T-cell (primary cell): ENCODE measurements at regions not wholly inside any gene's neighbourhood (a gene's known extent, or its start where the extent isn't known, plus 50 kb on each side); places are given as distances from the start of the nearest gene placed in this dataset.

Experiments
- ATAC-seq, 4 experiments: fragments of 200-7000 bp in 3 of 4; fragments of 150-1000 bp in 1 of 4; cut with Tn5 transposase; replicated peaks in 1 of 4; 1 replicate in 3 of 4; 2 replicates in 1 of 4; pipeline ENCODE4 v1.10.0; 2021; ENCODE audit warnings: moderate library complexity in 3 of 4, mild to moderate bottlenecking in 2 of 4, moderate number of reproducible peaks in 1 of 4
- CTCF ChIA-PET, 2 donors: fragments of 300-600 bp; sonication (Branson Sonifier 250); formaldehyde crosslinking; loops; one replicate each; lab custom pipeline; 2022; ENCODE audit warnings: antibody characterized with exemption in 2 of 2; lab: Charles Lee
- POLR2A ChIA-PET, 2 donors: fragments of 300-600 bp; sonication (Branson Sonifier 250); formaldehyde crosslinking; loops; one replicate each; lab custom pipeline; 2022; ENCODE audit warnings: antibody characterized with exemption in 2 of 2; lab: Charles Lee
- DNase-seq, 35 experiments: peaks; one replicate each; pipeline versions ENCODE4 v3.0.0 to v3.0.0-alpha.2; 2013 to 2023
- H3K27ac ChIP-seq: one replicate; pipeline ENCODE4 v1.5.1; 2013; ENCODE audit warnings: low read length
- H3K27me3 ChIP-seq, 2 experiments: replicated peaks in 1 of 2; 1 replicate in 1 of 2; 2 replicates in 1 of 2; pipeline versions ENCODE4 v1.6.1 to v1.7.0; 2013; ENCODE audit warnings: low read length in 1 of 2, mixed read lengths in 1 of 2; ENCODE audit not compliant: control insufficient read depth in 2 of 2, insufficient read depth in 2 of 2; ENCODE audit errors: extremely low read depth in 1 of 2
- H3K36me3 ChIP-seq, 2 donors: 1 replicate in 1 of 2; 2 replicates in 1 of 2; pipeline versions ENCODE4 v1.6.1 to v1.7.0; 2013; ENCODE audit warnings: low read length in 1 of 2; ENCODE audit not compliant: control insufficient read depth in 2 of 2, insufficient read depth in 1 of 2; ENCODE audit errors: extremely low read depth in 1 of 2
- H3K4me1 ChIP-seq, 2 experiments: 1 replicate in 1 of 2; 2 replicates in 1 of 2; pipeline versions ENCODE4 v1.6.1 to v1.7.0; 2013; ENCODE audit warnings: low read length in 2 of 2, mixed read lengths in 1 of 2; ENCODE audit not compliant: insufficient read depth in 2 of 2, control insufficient read depth in 1 of 2; ENCODE audit errors: extremely low read depth in 1 of 2
- H3K4me3 ChIP-seq, 2 donors: 1 replicate in 1 of 2; 2 replicates in 1 of 2; pipeline versions ENCODE4 v1.5.1 to v1.7.0; 2013; ENCODE audit warnings: mild to moderate bottlenecking in 2 of 2, low read length in 1 of 2, moderate library complexity in 1 of 2; ENCODE audit not compliant: control insufficient read depth in 1 of 2; ENCODE audit errors: extremely low read depth in 1 of 2
- H3K9me3 ChIP-seq: 2 replicates; pipeline ENCODE4 v1.7.0; 2013
- H3K27ac Mint-ChIP-seq, 2 donors: one replicate each; pipeline ENCODE4 v1.8.0; 2020 to 2021; ENCODE audit warnings: mild to moderate bottlenecking in 2 of 2, mixed read lengths in 2 of 2
- H3K27me3 Mint-ChIP-seq, 2 donors: one replicate each; pipeline ENCODE4 v1.8.0; 2021 to 2022; ENCODE audit warnings: mixed read lengths in 2 of 2
- H3K36me3 Mint-ChIP-seq: one replicate; pipeline ENCODE4 v1.8.0; 2021; ENCODE audit warnings: mixed read lengths
- H3K4me1 Mint-ChIP-seq, 3 donors: one replicate each; pipeline ENCODE4 v1.8.0; 2020 to 2022; ENCODE audit warnings: mixed read lengths in 3 of 3, mild to moderate bottlenecking in 1 of 3
- H3K4me3 Mint-ChIP-seq, 3 donors: one replicate each; pipeline ENCODE4 v1.8.0; 2020 to 2022; ENCODE audit warnings: mild to moderate bottlenecking in 3 of 3, mixed read lengths in 3 of 3, moderate library complexity in 3 of 3
- H3K9me3 Mint-ChIP-seq, 3 donors: one replicate each; pipeline ENCODE4 v1.8.0; 2020 to 2022; ENCODE audit warnings: mixed read lengths in 3 of 3
- WGBS: methylation state at CpG from one replicate; pipeline ENCODE4 v1.1.5; 2013; ENCODE audit warnings: missing lambda C conversion rate; ENCODE audit not compliant: insufficient coverage; 5-methylcytosine and 5-hydroxymethylcytosine counted together

DNA sequence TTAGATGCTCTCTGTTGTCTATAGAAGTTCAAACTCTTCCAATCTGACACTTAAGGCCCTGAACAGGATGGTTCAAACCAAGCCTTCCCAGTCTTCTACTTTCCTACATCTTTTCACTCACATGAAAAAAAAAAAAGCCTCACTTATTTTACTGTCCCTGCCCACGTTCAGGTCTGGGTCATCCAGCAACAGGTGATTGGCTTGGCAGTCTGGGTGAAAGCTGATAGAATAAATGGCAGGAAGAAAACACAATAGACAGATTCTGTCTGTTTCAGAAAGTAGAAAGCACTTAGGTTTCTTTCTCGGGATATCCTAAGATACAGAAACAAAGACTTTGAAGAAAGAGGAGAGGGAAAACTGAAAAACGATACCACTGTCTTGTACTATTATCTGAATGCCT is 61.8 kb upstream of the HSF2 start:
- Mint-ChIP-seq H3K4me3 (no peak overlapping the region), H3K27me3 (peaks cover 3 to 13% of the 10 kb centered on the region in 2 donors), H3K9me3 (no peaks in the 10 kb centered on the region), H3K4me1 (no peaks in the 10 kb centered on the region), H3K36me3 (no peaks in the 10 kb centered on the region), H3K27ac (no peak overlapping the region)
- ChIA-PET CTCF (no interaction called here), POLR2A (interaction anchor here in 1 of 2 donors (0.6 kb wide), 1 partner anchor 247 kb away, joined by 3 read pairs; no protein-coding TSS in a partner anchor)
- no peak for ATAC-seq
- Histone ChIP-seq H3K27ac (no peak overlapping the region), H3K36me3 (no peaks in the 10 kb centered on the region), H3K27me3 (peaks cover 0 to 2% of the 10 kb centered on the region in 2 experiments), H3K9me3 (no peaks in the 10 kb centered on the region), H3K4me3 (no peak overlapping the region), H3K4me1 (no peaks in the 10 kb centered on the region)
- no peak for DNase-seq
- WGBS, result no CpG with 5 or more reads among the region's 3 CpGs

- H3K36me3 ChIP-seq, result no peaks in the 10 kb centered on the region
- no peak overlapping the region for H3K4me3 Mint-ChIP-seq
- peaks cover 0 to 2% of the 10 kb centered on the region in 2 experiments for H3K27me3 ChIP-seq
- ChIA-PET POLR2A (no interaction called here), CTCF (no interaction called here)
- H3K4me3 ChIP-seq, result no peak overlapping the region
- no peaks in the 10 kb centered on the region for H3K4me1 Mint-ChIP-seq
- H3K27ac ChIP-seq, result no peak overlapping the region
- 0% methylated on average over 1 of the region's 2 CpGs for WGBS
- DNase-seq, result no peak
- H3K36me3 Mint-ChIP-seq, result no peaks in the 10 kb centered on the region
- H3K9me3 ChIP-seq, result no peaks in the 10 kb centered on the region
- no peaks in the 10 kb centered on the region for H3K9me3 Mint-ChIP-seq
- H3K4me1 ChIP-seq, result no peaks in the 10 kb centered on the region
- no peak for ATAC-seq
- peaks cover 10 to 20% of the 10 kb centered on the region in 2 donors for H3K27me3 Mint-ChIP-seq
- H3K27ac Mint-ChIP-seq, result no peak overlapping the region
These were observed 59.8 kb upstream of the HSF2 start for GRCh38 chr6:122339661-122340060.

DNA sequence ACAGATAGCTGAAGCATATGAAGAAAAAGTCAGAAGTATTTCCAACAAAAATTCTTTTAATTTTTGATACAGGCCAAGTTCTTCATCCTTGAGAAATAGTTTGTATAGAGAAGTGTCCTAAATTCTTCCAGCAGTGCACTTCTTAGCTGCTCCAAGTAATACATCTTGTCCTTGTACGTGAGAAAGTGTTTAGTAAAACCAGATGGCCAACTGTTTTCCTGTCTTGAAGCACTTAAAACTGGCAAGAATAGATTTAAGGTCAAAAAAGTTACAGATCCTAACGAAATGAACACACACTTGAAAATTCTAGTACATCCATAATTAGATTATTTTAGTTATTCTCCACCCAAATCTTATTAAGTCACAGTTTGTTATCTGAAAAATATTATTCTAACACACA is 52.2 kb upstream of the HSF2 start:
- ChIA-PET POLR2A (no interaction called here), CTCF (no interaction called here)
- H3K9me3 Mint-ChIP-seq, result no peaks in the 10 kb centered on the region
- no peaks in the 10 kb centered on the region for H3K36me3 ChIP-seq
- H3K4me3 ChIP-seq, result no peak overlapping the region
- WGBS, result no CpG with 5 or more reads among the region's 2 CpGs
- H3K27me3 Mint-ChIP-seq, result peaks cover 15 to 30% of the 10 kb centered on the region in 2 donors
- no peaks in the 10 kb centered on the region for H3K4me1 ChIP-seq
- ATAC-seq (no peak), DNase-seq (no peak)
- H3K27ac Mint-ChIP-seq, result no peak overlapping the region
- no peaks in the 10 kb centered on the region for H3K36me3 Mint-ChIP-seq
- no peaks in the 10 kb centered on the region for H3K9me3 ChIP-seq
- H3K4me1 Mint-ChIP-seq, result no peaks in the 10 kb centered on the region
- no peaks in the 10 kb centered on the region for H3K27me3 ChIP-seq
- H3K27ac ChIP-seq, result no peak overlapping the region
- no peak overlapping the region for H3K4me3 Mint-ChIP-seq

DNA sequence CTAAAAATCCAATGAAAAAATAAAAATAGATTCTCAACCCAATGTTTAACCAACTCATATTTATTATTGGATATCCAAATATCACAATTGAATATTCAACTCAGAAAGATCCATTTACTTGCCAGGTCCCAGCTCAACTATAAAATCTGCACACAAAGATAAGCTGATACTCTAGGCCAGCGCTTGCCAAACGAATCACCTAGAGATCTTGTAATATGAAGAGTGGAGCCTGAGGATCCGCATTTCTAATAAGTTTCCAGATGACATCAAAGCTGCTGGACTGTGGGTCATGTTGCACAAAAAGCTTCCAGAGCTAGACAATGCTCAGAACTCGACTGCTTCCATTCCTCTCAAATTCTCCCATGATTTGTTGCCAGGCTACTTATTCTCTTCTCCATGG is 51.7 kb upstream of the HSF2 start:
- H3K4me3 ChIP-seq, result no peak overlapping the region
- no peak for DNase-seq
- Mint-ChIP-seq H3K4me3 (no peak overlapping the region), H3K27ac (no peak overlapping the region), H3K4me1 (no peaks in the 10 kb centered on the region), H3K36me3 (no peaks in the 10 kb centered on the region), H3K27me3 (peaks cover 15 to 32% of the 10 kb centered on the region in 2 donors), H3K9me3 (no peaks in the 10 kb centered on the region)
- ChIA-PET POLR2A (no interaction called here), CTCF (no interaction called here)
- no peaks in the 10 kb centered on the region for H3K27me3 ChIP-seq
- H3K4me1 ChIP-seq, result no peaks in the 10 kb centered on the region
- no peak overlapping the region for H3K27ac ChIP-seq
- no peaks in the 10 kb centered on the region for H3K9me3 ChIP-seq
- WGBS, result 73% methylated on average over 4 of the region's 4 CpGs
- H3K36me3 ChIP-seq, result no peaks in the 10 kb centered on the region
- no peak for ATAC-seq
